GM12892 (cell line): ENCODE measurements at regions not wholly inside any gene's neighbourhood (a gene's known extent, or its start where the extent isn't known, plus 50 kb on each side); places are given as distances from the start of the nearest gene placed in this dataset.
"Not testable (repeated sequence)": the region's sequence is repeated elsewhere in the genome, so short reads cannot be mapped to it uniquely, and the experiment has no call there.

Experiments used
- POLR2A ChIP-seq: IDR thresholded peaks from 2 replicates; pipeline ENCODE4 v1.6.1; 2011; ENCODE audit warnings: low read depth, low read length, control low read depth
- TAF1 ChIP-seq: IDR thresholded peaks from 2 replicates; pipeline ENCODE4 v1.6.1; 2011; ENCODE audit warnings: low read depth, mild to moderate bottlenecking, control low read depth, low read length, borderline replicate concordance

GRCh38 chr9:41353026-41353425 lies 163.9 kb upstream of the ZNG1F start:
- not testable (repeated sequence) for TF ChIP-seq TAF1, POLR2A
